ENCODE measurements at regions not wholly inside any gene's neighbourhood (a gene's known extent, or its start where the extent isn't known, plus 50 kb on each side); places are given as distances from the start of the nearest gene placed in this dataset.
A peak's percentile ranks its signal among the peaks of the same experiment; 100 is the strongest.

DNA sequence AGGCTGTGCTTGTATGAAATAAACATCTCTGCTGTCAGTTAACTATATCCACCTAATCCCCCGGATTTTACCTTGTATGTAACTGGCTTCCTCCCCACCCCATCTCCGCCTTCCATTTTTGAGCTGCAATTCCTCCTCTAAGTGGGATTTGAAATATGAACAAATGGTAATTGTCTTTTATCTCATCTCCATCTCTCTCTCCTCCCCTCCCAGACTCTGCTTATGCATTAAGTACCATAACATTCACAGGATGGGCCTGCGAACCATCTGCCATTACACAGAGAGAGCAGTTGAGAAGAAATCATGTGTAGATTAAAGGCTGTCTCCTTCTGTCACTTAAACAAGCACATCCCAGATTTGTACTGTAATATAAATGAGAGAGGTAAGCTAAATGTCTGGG is 1169.9 kb downstream of the TYW1 start:
- H3K4me1 ChIP-seq: no peaks in the 10 kb centered on the region
- no peaks in the 10 kb centered on the region for H3K36me3 ChIP-seq
- no peak overlapping the region for H3K4me3 ChIP-seq
- no peaks in the 10 kb centered on the region for H3K9me3 ChIP-seq
- no peak for TF ChIP-seq POLR2A (IDR thresholded peaks at IDR 0.05)
- TF ChIP-seq POLR2AphosphoS5 (IDR thresholded peaks at IDR 0.05): no peak
- TF ChIP-seq EP300 (IDR thresholded peaks at IDR 0.05): no peak
- TF ChIP-seq, protein P1, sequence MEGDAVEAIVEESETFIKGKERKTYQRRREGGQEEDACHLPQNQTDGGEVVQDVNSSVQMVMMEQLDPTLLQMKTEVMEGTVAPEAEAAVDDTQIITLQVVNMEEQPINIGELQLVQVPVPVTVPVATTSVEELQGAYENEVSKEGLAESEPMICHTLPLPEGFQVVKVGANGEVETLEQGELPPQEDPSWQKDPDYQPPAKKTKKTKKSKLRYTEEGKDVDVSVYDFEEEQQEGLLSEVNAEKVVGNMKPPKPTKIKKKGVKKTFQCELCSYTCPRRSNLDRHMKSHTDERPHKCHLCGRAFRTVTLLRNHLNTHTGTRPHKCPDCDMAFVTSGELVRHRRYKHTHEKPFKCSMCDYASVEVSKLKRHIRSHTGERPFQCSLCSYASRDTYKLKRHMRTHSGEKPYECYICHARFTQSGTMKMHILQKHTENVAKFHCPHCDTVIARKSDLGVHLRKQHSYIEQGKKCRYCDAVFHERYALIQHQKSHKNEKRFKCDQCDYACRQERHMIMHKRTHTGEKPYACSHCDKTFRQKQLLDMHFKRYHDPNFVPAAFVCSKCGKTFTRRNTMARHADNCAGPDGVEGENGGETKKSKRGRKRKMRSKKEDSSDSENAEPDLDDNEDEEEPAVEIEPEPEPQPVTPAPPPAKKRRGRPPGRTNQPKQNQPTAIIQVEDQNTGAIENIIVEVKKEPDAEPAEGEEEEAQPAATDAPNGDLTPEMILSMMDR (IDR thresholded peaks at IDR 0.05): no peak
- DNase-seq (ENCODE audit: low spot score in 2 of 2): no peak
- H3K27ac ChIP-seq: no peak overlapping the region
- H3K27me3 ChIP-seq: peaks cover 7% of the 10 kb centered on the region
- WGBS: 36% methylated on average over 3 of the region's 3 CpGs

DNA sequence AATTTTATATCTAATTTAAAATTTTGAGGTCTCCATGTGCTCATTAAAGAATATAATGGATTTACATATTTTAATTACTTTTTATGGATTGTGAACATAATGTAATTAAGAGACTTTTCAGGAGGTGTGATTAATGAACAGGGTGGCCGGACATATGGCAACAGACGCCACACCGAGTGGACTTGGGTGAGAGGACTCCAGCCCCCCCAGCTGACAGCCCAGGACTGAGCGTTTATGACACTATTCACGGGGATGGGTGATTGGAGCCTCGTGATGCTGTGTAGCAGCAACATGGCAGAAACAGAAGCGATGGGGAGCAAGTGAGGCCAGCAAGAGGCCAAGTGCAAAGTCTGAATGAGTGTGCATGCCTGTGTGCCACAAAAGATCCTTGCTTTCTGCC is 1176.9 kb downstream of the TYW1 start:
- DNase-seq (ENCODE audit: low spot score in 2 of 2): no peak
- 75% methylated on average over 7 of the region's 7 CpGs for WGBS
- Histone ChIP-seq H3K27ac (no peak overlapping the region), H3K4me3 (no peak overlapping the region), H3K36me3 (no peaks in the 10 kb centered on the region), H3K9me3 (no peaks in the 10 kb centered on the region), H3K27me3 (peaks cover 7% of the 10 kb centered on the region), H3K4me1 (no peaks in the 10 kb centered on the region)
- TF ChIP-seq EP300 (IDR thresholded peaks at IDR 0.05) (no peak), POLR2AphosphoS5 (IDR thresholded peaks at IDR 0.05) (no peak), POLR2A (IDR thresholded peaks at IDR 0.05) (no peak)
- TF ChIP-seq, protein P1 (IDR thresholded peaks at IDR 0.05): no peak

DNA sequence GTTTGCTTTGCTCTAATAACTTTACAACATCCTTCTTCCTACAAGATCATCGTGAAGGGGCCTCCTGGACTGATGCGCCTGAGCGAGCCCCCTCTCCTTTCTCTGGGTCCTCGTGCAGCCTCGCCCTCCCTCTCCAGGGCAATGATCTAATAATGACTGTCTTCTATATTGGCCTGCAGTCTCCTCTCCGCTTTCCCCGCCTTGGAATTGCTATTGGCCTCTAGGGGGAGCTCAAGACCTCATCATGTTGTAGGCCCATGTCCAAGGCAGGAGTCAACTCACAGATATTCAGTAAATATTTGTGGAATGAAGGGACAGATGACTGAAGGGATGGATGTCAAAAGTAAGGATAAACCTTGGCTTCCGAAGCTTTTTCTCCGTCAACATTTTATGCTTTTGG is 1180.3 kb downstream of the TYW1 start:
- WGBS: 35% methylated on average over 9 of the region's 9 CpGs

DNA sequence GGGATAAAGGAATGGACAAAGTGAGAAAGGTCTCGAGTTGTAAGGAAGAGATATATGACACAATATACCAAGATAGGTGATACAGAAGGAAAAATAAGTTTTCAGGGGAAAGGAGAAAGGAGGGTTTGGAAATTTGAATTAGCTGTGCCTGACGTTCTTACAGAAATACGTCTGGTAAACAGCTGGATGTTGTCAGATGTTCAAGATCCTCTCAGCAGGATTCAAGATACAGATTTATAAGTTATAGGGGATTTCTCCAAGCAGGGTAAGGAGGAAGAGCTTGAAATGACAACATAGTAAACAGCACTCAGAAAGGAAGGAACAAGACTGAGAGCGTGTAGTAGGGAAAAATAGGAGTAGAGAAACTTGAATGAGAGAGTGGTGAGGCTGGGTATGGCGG is 1184.1 kb downstream of the TYW1 start:
- Histone ChIP-seq H3K27me3 (peaks cover 6% of the 10 kb centered on the region), H3K9me3 (no peaks in the 10 kb centered on the region), H3K4me3 (no peak overlapping the region), H3K27ac (no peak overlapping the region), H3K36me3 (no peaks in the 10 kb centered on the region), H3K4me1 (no peaks in the 10 kb centered on the region)
- no peak for TF ChIP-seq POLR2A (IDR thresholded peaks at IDR 0.05)
- no peak for TF ChIP-seq EP300 (IDR thresholded peaks at IDR 0.05)
- DNase-seq (ENCODE audit: low spot score in 2 of 2): no peak
- WGBS: 65% methylated on average over 5 of the region's 5 CpGs

More for the DNA sequence above, 1180.3 kb downstream of the TYW1 start:
- Histone ChIP-seq H3K4me1 (no peaks in the 10 kb centered on the region), H3K4me3 (no peak overlapping the region), H3K27me3 (no peaks in the 10 kb centered on the region), H3K27ac (no peak overlapping the region), H3K9me3 (no peaks in the 10 kb centered on the region), H3K36me3 (no peaks in the 10 kb centered on the region)
- no peak for DNase-seq (ENCODE audit: low spot score in 2 of 2)
- TF ChIP-seq EP300 (IDR thresholded peaks at IDR 0.05) (no peak), POLR2AphosphoS5 (IDR thresholded peaks at IDR 0.05) (no peak), POLR2A (IDR thresholded peaks at IDR 0.05) (no peak)
- TF ChIP-seq, protein P1 (IDR thresholded peaks at IDR 0.05): peak in 1 of 2 donors; percentile 57

DNA sequence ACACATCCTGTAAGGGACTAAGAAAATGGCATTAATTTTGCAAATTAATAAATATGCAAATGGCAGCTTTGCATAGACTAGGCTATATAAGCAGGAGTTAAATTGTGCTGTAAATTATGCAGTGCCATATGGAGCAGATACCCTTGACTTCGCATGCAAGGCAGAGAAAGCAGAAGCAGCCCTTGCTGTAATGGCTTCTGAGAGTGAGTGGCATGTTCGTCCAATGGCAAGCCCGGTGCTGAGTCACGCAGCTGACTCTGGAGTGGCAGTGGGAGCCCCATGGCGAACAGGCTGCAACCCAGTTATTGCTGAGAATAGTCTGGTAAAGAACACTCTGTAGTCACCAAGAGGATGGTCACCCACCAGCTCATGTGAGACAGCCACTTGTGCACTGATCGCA is 1186.5 kb downstream of the TYW1 start:
- H3K9me3 ChIP-seq: no peaks in the 10 kb centered on the region
- TF ChIP-seq, protein P1 (IDR thresholded peaks at IDR 0.05): no peak
- TF ChIP-seq POLR2A (IDR thresholded peaks at IDR 0.05) (no peak), EP300 (IDR thresholded peaks at IDR 0.05) (no peak), POLR2AphosphoS5 (IDR thresholded peaks at IDR 0.05) (no peak)
- peaks cover 6% of the 10 kb centered on the region for H3K27me3 ChIP-seq
- DNase-seq (ENCODE audit: low spot score in 2 of 2): no peak
- no peak overlapping the region for H3K4me3 ChIP-seq
- WGBS: 44% methylated on average over 6 of the region's 6 CpGs
- no peaks in the 10 kb centered on the region for H3K4me1 ChIP-seq
- no peaks in the 10 kb centered on the region for H3K36me3 ChIP-seq
- H3K27ac ChIP-seq: no peak overlapping the region
